CD4-positive, alpha-beta T cell (primary cell): ENCODE measurements at regions not wholly inside any gene's neighbourhood (a gene's known extent, or its start where the extent isn't known, plus 50 kb on each side); places are given as distances from the start of the nearest gene placed in this dataset.

Source experiments
- ATAC-seq: fragments of 200-7000 bp; cut with Tn5 transposase; one replicate; pipeline ENCODE4 v1.10.0; 2022; ENCODE audit warnings: mild to moderate bottlenecking; ENCODE audit not compliant: poor library complexity
- CTCF ChIA-PET: fragments of 350-600 bp; sonication (Branson Sonifier 250); formaldehyde crosslinking; loops from one replicate; lab custom pipeline; 2021; ENCODE audit warnings: antibody characterized with exemption, inconsistent platforms; lab: Charles Lee
- POLR2A ChIA-PET: fragments of 350-600 bp; sonication (Branson Sonifier 250); formaldehyde crosslinking; loops from one replicate; lab custom pipeline; 2021; ENCODE audit warnings: antibody characterized with exemption, inconsistent platforms; lab: Charles Lee
- DNase-seq, 14 experiments: peaks; one replicate each; pipeline ENCODE4 v3.0.0-alpha.2; 2013 to 2020; ENCODE audit warnings: mixed read lengths in 2 of 14
- H3K27ac ChIP-seq, 2 donors: one replicate each; pipeline versions ENCODE4 v1.5.1 to v1.7.0; 2013; ENCODE audit warnings: low read length in 2 of 2, low read depth in 1 of 2, mild to moderate bottlenecking in 1 of 2
- H3K27me3 ChIP-seq, 2 experiments: 1 replicate in 1 of 2; 2 replicates in 1 of 2; pipeline versions ENCODE4 v1.6.1 to v1.7.0; 2013; ENCODE audit warnings: low read length in 2 of 2, control low read depth in 1 of 2, mild to moderate bottlenecking in 1 of 2, moderate library complexity in 1 of 2; ENCODE audit not compliant: insufficient read depth in 2 of 2, control insufficient read depth in 1 of 2
- H3K36me3 ChIP-seq: one replicate; pipeline ENCODE4 v1.6.1; 2013; ENCODE audit warnings: low read length, control low read depth; ENCODE audit not compliant: insufficient read depth
- H3K4me1 ChIP-seq: one replicate; pipeline ENCODE4 v1.6.1; 2013; ENCODE audit warnings: low read length, control low read depth; ENCODE audit not compliant: insufficient read depth
- H3K4me3 ChIP-seq: one replicate; pipeline ENCODE4 v1.5.1; 2013; ENCODE audit warnings: mild to moderate bottlenecking, low read length, moderate library complexity
- H3K9me3 ChIP-seq, 2 experiments: 1 replicate in 1 of 2; 2 replicates in 1 of 2; pipeline versions ENCODE4 v1.6.1 to v1.7.0; 2013; ENCODE audit warnings: low read length in 2 of 2, mild to moderate bottlenecking in 2 of 2, control low read depth in 1 of 2, moderate library complexity in 1 of 2; ENCODE audit not compliant: control insufficient read depth in 1 of 2, insufficient read depth in 1 of 2
- H3K27ac Mint-ChIP-seq: one replicate; pipeline ENCODE4 v1.8.0; 2020; ENCODE audit warnings: mixed read lengths
- H3K27me3 Mint-ChIP-seq: one replicate; pipeline ENCODE4 v1.8.0; 2021; ENCODE audit warnings: mixed read lengths
- H3K36me3 Mint-ChIP-seq: one replicate; pipeline ENCODE4 v1.8.0; 2021; ENCODE audit warnings: low read depth, mixed read lengths
- H3K4me1 Mint-ChIP-seq: one replicate; pipeline ENCODE4 v1.8.0; 2021; ENCODE audit warnings: low read depth, mixed read lengths
- H3K4me3 Mint-ChIP-seq: one replicate; pipeline ENCODE4 v1.8.0; 2020; ENCODE audit warnings: mild to moderate bottlenecking, mixed read lengths
- H3K9me3 Mint-ChIP-seq: one replicate; pipeline ENCODE4 v1.8.0; 2020; ENCODE audit warnings: mixed read lengths
- intact Hi-C, 2 experiments: fragments of 100-400 bp; cut with DNase I in 1 of 2; cut with micrococcal nuclease in 1 of 2; formaldehyde crosslinking; loops; one replicate each; pipeline versions ENCODE4 v1.15.1 to v1.9.0; 2023 to 2025; cut with DNase I, micrococcal nuclease
- TF ChIP-seq, protein P1 (sequence below): fragments of 200-600 bp; IDR thresholded peaks from one replicate; pipeline ENCODE4 v1.8.0; 2022; ENCODE audit warnings: antibody characterized with exemption, mild to moderate bottlenecking

DNA sequence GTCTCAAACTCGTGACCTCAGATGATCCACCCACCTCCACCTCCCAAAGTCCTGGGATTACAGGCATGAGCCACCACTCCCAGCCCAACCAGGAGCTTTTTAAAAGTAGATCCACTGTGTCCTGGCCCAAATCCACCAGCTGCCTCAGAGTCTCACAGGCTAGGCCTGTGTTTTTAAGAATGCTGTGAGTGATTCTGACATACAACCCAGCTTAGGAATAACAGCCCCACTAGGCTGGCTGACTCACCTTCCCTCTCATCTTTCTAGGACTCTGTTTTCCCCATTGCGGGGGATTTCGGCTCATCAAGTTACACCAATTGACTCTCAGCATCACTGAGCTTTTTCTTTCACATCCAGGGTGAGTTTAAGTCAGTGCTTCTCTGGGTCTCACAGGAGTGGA is 207.6 kb downstream of the SKIDA1 start:
- Mint-ChIP-seq H3K36me3 (no peaks in the 10 kb centered on the region), H3K27ac (no peak overlapping the region), H3K27me3 (no peaks in the 10 kb centered on the region), H3K9me3 (no peaks in the 10 kb centered on the region), H3K4me1 (no peaks in the 10 kb centered on the region), H3K4me3 (no peak overlapping the region)
- TF ChIP-seq, protein P1, sequence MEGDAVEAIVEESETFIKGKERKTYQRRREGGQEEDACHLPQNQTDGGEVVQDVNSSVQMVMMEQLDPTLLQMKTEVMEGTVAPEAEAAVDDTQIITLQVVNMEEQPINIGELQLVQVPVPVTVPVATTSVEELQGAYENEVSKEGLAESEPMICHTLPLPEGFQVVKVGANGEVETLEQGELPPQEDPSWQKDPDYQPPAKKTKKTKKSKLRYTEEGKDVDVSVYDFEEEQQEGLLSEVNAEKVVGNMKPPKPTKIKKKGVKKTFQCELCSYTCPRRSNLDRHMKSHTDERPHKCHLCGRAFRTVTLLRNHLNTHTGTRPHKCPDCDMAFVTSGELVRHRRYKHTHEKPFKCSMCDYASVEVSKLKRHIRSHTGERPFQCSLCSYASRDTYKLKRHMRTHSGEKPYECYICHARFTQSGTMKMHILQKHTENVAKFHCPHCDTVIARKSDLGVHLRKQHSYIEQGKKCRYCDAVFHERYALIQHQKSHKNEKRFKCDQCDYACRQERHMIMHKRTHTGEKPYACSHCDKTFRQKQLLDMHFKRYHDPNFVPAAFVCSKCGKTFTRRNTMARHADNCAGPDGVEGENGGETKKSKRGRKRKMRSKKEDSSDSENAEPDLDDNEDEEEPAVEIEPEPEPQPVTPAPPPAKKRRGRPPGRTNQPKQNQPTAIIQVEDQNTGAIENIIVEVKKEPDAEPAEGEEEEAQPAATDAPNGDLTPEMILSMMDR = no peak
- Histone ChIP-seq H3K36me3 (no peaks in the 10 kb centered on the region), H3K4me1 (no peaks in the 10 kb centered on the region), H3K27me3 (no peaks in the 10 kb centered on the region), H3K9me3 (peaks cover 0 to 7% of the 10 kb centered on the region in 2 experiments), H3K27ac (no peak overlapping the region), H3K4me3 (no peak overlapping the region)
- intact Hi-C loops = no loop called here
- ATAC-seq (no peak), DNase-seq (no peak)
- ChIA-PET CTCF (no interaction called here), POLR2A (no interaction called here)

GRCh38 chr10:21315645-21316220 is 209.7 kb downstream of the SKIDA1 start:
- CTCF ChIA-PET = no interaction called here
- H3K4me3 ChIP-seq = no peak overlapping the region
- DNase-seq (no peak), ATAC-seq (no peak)
- no peaks in the 10 kb centered on the region for H3K27me3 Mint-ChIP-seq
- no peak overlapping the region for H3K4me3 Mint-ChIP-seq
- no peaks in the 10 kb centered on the region for H3K36me3 Mint-ChIP-seq
- H3K4me1 ChIP-seq = no peaks in the 10 kb centered on the region
- TF ChIP-seq, protein P1 = no peak
- no peak overlapping the region for H3K27ac Mint-ChIP-seq
- H3K4me1 Mint-ChIP-seq = no peaks in the 10 kb centered on the region
- H3K9me3 ChIP-seq = peaks cover 0 to 3% of the 10 kb centered on the region in 2 experiments
- no peaks in the 10 kb centered on the region for H3K9me3 Mint-ChIP-seq
- intact Hi-C loops = no loop called here
- H3K27ac ChIP-seq = no peak overlapping the region
- no peaks in the 10 kb centered on the region for H3K36me3 ChIP-seq
- POLR2A ChIA-PET = no interaction called here
- no peaks in the 10 kb centered on the region for H3K27me3 ChIP-seq

DNA sequence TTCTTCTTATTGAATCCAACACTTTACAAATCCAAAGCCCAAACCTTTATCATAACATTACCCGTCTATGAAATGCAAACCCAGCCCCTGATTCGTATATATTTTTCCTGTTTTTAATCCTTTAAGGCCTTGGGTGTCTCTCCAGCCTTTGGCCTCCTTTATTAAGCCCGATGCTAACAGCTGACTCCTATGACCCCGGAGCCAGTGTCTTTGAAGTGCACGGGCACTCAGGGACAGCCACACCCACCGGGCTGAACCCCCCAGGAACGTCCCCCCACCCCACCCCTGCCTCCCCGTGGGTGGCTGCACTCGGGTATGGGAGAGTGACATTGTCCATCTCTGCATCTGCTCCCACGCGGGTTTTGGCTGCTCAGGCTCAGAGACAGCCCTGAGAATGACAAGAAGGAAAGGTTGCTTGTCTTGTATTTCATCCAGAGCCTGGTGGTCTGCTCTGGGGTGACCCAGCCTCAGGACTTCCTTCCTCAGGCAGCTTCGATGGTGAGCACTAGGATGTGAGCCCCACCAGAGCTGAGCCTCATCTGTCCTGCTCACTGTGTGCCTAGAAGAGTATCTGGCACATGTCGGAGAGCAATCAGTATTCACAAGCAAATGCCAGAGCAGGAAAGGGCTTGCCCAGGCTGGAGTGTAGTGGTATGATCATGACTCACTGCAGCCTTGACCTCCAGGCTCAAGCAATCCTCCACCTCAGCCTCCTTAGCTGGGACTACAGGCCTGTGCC is 210.4 kb downstream of the SKIDA1 start:
- H3K36me3 Mint-ChIP-seq = no peaks in the 10 kb centered on the region
- ChIA-PET CTCF (no interaction called here), POLR2A (no interaction called here)
- TF ChIP-seq, protein P1 = no peak
- no peaks in the 10 kb centered on the region for H3K27me3 ChIP-seq
- H3K9me3 ChIP-seq = peaks cover 0 to 3% of the 10 kb centered on the region in 2 experiments
- H3K27ac ChIP-seq = no peak overlapping the region
- no peak overlapping the region for H3K4me3 ChIP-seq
- H3K27ac Mint-ChIP-seq = no peak overlapping the region
- H3K4me3 Mint-ChIP-seq = no peak overlapping the region
- no peaks in the 10 kb centered on the region for H3K4me1 ChIP-seq
- no peaks in the 10 kb centered on the region for H3K9me3 Mint-ChIP-seq
- H3K4me1 Mint-ChIP-seq = no peaks in the 10 kb centered on the region
- no peaks in the 10 kb centered on the region for H3K27me3 Mint-ChIP-seq
- ATAC-seq (no peak), DNase-seq (no peak)
- intact Hi-C loops = no loop called here
- no peaks in the 10 kb centered on the region for H3K36me3 ChIP-seq
